Suprapubic skin (tissue), 3 donors: ENCODE measurements at regions not wholly inside any gene's neighbourhood (a gene's known extent, or its start where the extent isn't known, plus 50 kb on each side); places are given as distances from the start of the nearest gene placed in this dataset.

Experiments used
- CTCF ChIP-seq, 2 donors: fragments of 200-600 bp in 1 of 2; fragments of 450-650 bp in 1 of 2; sonication (generic) in 1 of 2; IDR thresholded peaks; one replicate each; pipeline ENCODE4 v1.5.1; 2016 to 2019; ENCODE audit warnings: antibody characterized with exemption in 2 of 2, mild to moderate bottlenecking in 1 of 2, moderate library complexity in 1 of 2
- POLR2AphosphoS5 ChIP-seq, 3 donors: sonication (generic); formaldehyde crosslinking; IDR thresholded peaks; one replicate each; pipeline ENCODE4 v1.6.1; 2017; ENCODE audit warnings: antibody characterized with exemption in 3 of 3

- TF ChIP-seq CTCF (IDR thresholded peaks at IDR 0.05) = no peak
- TF ChIP-seq POLR2AphosphoS5 (IDR thresholded peaks at IDR 0.05) = no peak
These were observed 142.2 kb downstream of the URB2 start for GRCh38 chr1:229768232-229768631.
